GM19467 (cell line): ENCODE measurements at regions not wholly inside any gene's neighbourhood (a gene's known extent, or its start where the extent isn't known, plus 50 kb on each side); places are given as distances from the start of the nearest gene placed in this dataset.

Source experiments
- ATAC-seq: cut with Tn5 transposase; IDR thresholded peaks from one replicate; pipeline ENCODE4 v1.9.1; 2021; ENCODE audit warnings: mild to moderate bottlenecking, moderate library complexity; ENCODE audit not compliant: unreplicated experiment

- ATAC-seq = no peak
These were observed 52.8 kb downstream of the SOX2 start for GRCh38 chr3:181764544-181764943.

GRCh38 chr3:181770296-181770695, 58.6 kb downstream of the SOX2 start:
- no peak for ATAC-seq

DNA sequence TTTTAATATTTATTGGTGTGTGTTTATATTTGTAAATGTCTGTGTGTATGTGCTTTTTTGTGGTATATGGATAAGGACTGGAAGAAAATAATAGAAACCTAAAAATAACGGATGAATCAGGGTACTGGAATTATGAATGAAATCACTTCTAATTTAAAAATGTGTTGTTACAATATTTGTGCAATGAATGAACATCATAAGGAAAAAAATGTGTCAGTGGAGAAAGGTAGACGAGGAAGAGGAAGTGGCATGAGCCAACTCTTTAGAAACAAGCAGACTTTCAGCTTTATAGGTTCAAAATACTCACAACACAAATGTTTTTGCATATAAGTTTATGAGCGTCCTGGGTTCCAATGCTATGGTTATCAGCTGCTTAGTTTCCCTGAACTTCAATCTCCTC, 59.4 kb downstream of the SOX2 start:
- no peak for ATAC-seq

DNA sequence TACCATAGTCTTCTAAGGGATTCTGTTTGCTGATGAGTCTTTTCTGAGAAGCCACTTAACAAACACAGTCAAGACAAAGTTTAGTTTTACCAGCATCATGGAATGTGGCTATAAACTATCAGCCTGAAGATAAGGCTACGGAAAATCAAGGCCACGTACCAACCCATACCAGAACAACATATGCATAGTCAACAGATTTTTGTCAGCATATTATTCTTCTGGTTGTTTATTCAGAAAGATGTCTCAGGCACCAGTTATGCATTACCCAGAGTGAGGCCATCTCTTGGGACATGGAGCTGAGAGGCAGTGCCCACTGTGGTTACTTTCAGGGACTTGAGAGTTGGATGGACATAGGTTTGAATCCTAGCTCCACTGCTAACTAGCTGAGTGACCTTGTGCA, 60.4 kb downstream of the SOX2 start:
- no peak for ATAC-seq

- no peak for ATAC-seq
These were observed 62.2 kb downstream of the SOX2 start for GRCh38 chr3:181773921-181774320.

DNA sequence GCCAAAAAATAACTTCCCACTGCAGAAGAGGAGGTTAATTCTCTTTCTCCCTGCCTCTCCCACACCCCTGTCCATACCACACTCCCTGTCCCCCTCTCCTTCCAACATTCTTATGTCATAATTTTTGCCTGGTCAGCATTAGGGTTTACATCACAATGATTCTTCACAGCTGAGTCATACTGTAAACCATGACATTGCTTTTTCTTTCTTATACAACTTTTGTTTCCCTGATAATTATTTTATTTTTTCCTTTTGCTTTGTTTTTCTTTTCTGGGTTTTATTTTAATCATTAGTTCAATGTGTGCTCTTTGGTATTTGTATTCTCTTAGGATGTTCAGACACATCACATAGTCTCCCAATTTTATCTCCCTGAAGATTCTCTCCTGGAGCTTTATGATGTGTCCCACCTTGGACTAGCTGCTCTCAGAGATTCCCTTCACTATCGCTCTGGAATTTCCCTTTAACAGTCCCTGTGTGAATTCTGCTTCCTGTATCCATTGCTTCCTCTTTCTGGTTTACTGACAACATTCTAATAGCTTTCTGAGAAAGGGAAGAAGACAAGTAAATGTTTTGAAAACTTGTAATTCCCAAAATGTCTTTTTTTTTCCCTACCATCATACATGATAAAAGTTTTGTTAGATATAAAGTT, 70.7 kb downstream of the SOX2 start:
- ATAC-seq = no peak

DNA sequence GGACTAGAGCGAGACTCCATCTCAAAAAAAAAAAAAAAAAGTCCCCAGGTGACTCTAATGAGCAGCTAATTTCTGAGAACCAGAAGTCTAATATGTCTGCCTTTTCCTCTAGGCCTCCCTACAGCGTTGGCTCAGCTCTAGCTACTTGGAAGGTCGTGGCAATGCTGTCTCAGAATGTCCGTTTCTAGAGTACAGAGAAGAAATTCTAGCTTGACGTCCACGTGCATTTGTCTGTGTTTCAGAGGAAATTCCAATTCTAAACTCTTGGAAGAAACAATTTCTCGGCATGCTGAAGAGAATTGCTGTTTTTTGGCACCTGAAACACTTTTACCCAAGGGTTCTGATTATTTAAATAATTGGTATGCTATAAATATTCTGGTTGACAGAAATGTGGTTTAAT, 78.8 kb downstream of the SOX2 start:
- ATAC-seq = no peak

DNA sequence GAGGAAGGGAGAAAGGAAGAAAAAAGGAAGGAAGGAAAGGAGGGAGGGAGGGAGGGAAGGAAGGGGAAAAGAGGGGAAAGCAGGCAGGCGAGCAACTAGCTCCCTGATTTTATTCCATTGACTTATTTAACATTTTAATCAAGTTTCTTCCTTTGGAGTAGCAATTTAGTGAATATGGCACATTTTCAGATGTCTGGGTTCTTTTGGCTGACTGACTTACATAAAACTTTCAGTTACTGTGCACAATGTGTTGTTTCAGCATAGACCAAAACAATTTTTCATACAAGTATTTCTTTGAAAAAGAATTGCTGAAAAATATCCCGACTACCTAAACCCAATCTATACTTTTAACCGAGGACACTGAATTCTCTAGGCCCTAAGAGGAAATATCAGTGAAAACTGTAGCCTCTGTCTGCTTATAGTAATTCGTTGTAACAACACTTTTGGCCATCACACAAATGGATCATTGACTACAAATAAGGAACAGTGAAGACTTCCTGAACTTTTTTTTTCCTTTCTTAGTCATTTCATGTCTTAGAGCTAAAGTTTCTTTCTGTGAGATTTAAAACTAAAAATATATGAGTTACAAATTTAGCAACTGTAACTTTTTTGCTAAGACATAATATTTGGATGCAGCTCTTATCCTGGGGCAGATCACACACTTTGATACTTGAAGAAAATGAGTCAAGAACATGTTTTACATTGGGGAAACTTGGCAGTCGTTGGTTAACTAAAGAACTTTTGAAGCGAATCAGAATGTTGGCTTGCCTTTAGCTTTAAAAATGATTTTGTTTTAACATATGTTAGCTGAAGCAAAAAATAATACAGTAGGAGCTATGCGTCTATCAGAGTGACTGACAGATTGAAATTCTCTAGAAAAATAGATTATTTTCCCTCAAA, 79.6 kb downstream of the SOX2 start:
- ATAC-seq = no peak

GRCh38 chr3:181793006-181793405, 81.3 kb downstream of the SOX2 start:
- no peak for ATAC-seq

- no peak for ATAC-seq
These were observed 82.5 kb downstream of the SOX2 start for GRCh38 chr3:181794011-181794790.

DNA sequence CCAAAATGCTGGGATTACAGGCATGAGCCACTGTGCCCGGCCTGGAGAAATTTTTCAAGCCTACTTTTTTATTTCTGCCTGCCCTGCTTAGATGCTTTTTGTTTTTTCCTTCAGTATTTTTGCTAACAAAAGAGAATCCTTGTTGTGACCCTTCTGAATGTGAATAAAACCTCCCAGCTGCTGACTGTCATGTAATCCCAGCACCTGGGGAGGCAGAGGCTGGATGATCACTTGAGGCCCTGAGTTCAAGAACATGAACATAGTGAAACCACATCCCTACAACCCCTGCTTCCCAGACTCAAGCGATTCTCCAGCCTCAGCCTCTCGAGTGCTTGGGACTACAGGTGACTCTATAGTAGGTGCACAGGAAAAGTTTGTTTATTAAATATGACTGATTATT, 84.9 kb downstream of the SOX2 start:
- ATAC-seq = no peak

- no peak for ATAC-seq
These were observed 85.7 kb downstream of the SOX2 start for GRCh38 chr3:181797431-181797830.

DNA sequence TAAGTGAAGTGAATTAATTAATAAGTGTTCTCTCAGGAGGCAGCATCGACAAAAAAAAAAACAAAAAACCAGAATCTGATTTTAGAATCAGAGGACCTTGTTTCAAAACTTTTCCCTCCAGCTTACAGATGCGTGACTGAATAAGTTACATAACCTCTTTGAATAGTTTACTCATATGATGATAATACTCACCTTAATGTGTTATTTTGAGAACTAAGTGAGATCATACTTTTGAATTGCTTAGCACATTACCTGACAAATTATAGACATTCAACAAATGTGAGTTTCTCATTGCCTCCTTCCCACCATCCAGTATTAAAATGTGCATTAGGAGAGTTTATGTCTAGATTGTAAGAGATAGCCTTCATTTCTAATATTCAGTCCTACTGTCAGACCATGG, 94.0 kb downstream of the SOX2 start:
- no peak for ATAC-seq

- ATAC-seq = no peak
These were observed 96.3 kb downstream of the SOX2 start for GRCh38 chr3:181808053-181808452.

DNA sequence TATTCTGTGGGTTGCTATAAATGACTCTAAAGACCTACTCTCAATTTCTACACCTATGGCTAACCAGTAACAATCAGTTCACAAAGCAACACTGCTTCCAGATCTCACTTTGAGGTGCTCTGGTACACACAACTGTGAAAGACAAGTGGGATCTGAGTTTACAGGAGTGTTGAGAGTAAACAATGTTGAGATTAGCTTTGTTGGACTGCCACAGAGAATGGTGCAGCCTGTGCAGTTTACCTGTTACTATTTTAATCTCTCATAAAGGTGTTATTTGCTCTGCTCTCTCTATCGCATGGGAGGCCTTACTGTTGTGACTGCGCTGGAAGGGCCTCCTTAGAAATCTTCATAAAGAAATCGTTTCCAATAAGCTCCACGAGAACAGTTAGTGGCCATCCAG, 112.0 kb downstream of the SOX2 start:
- no peak for ATAC-seq

- no peak for ATAC-seq
These were observed 113.2 kb downstream of the SOX2 start for GRCh38 chr3:181824961-181825360.

- ATAC-seq = no peak
These were observed 127.6 kb downstream of the SOX2 start for GRCh38 chr3:181839039-181839915.

DNA sequence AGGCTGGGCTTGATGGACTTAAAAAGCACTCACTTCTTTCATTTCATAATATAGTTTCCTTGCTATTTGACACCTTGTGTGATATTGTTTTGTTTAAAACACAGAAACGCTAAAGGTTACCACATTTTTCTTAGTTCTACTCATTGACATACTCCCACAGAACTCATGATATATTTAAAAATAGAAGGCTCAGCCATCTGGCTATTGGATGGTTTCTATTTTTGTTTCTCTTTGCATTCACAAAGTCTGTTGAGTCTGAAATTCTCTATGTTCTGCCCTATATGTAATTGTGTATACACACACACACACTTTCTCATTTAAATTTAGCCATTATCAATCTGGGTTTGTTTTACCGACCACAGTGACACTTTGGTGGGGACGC, 128.2 kb downstream of the SOX2 start:
- ATAC-seq = no peak

DNA sequence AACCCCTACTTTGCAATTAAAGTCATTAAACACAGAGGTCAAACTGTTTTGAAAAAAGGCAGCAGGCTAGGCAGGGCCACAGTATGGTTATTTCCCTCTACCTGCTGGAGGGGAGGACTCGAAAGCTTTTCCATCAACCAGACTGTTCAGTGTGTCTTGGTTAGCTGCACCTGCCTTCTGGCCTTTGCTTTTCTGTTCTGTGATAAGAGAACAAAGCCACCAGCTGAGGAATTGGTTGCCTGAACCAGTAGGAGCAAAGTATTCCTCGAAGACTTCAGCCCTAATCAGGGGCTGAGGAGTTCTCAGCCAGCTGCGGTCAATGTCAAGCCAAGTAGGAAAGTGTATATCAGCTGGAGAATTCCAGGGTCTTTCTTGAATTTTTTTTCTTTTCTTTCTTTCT, 132.5 kb downstream of the SOX2 start:
- no peak for ATAC-seq

DNA sequence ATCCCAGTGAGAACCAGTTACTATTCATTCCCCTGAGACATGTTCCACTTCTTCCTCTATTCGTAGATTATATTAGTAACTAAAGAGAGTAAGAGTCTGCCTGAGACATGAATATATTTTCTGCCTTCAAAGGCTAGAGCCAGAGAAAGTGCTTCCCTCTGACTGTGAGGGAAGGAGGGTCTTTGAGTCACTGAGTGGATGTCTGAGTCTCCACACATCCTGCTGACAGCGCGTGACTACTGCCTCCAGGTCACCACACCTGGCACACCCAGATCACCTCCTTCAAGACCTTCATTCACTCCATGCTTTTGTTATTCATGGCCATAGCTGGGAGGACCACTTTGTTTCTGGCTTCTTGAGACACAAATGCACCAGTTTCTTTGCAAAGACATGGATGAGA, 135.6 kb downstream of the SOX2 start:
- ATAC-seq = no peak

GRCh38 chr3:181851063-181851462, 139.3 kb downstream of the SOX2 start:
- ATAC-seq = no peak
